Tibial artery (tissue), 4 donors: ENCODE measurements at regions not wholly inside any gene's neighbourhood (a gene's known extent, or its start where the extent isn't known, plus 50 kb on each side); places are given as distances from the start of the nearest gene placed in this dataset.

Experiments used
- DNase-seq, 2 donors: peaks; one replicate each; pipeline ENCODE4 v3.0.0-alpha.2; 2019
- H3K27ac ChIP-seq, 2 donors: fragments of 200-600 bp; sonication (generic) in 1 of 2; 1 replicate in 1 of 2; 2 replicates in 1 of 2; pipeline ENCODE4 v1.5.1; 2018 to 2019; ENCODE audit warnings: mild to moderate bottlenecking in 1 of 2
- H3K27me3 ChIP-seq, 2 donors: fragments of 200-600 bp; sonication (generic) in 1 of 2; one replicate each; pipeline versions ENCODE4 v1.5.1 to v1.6.0; 2016 to 2019
- H3K36me3 ChIP-seq, 3 donors: fragments of 200-600 bp; sonication (generic) in 2 of 3; one replicate each; pipeline ENCODE4 v1.5.1; 2016 to 2019; ENCODE audit warnings: mild to moderate bottlenecking in 2 of 3
- H3K4me1 ChIP-seq, 4 donors: fragments of 200-600 bp; sonication (generic) in 2 of 4; 1 replicate in 3 of 4; 2 replicates in 1 of 4; pipeline ENCODE4 v1.5.1; 2016 to 2019
- H3K4me3 ChIP-seq, 2 donors: fragments of 200-600 bp; sonication (generic) in 1 of 2; 1 replicate in 1 of 2; 2 replicates in 1 of 2; pipeline ENCODE4 v1.5.1; 2018 to 2019; ENCODE audit warnings: mild to moderate bottlenecking in 2 of 2
- H3K9me3 ChIP-seq, 3 donors: fragments of 200-600 bp; sonication (generic) in 1 of 3; one replicate each; pipeline ENCODE4 v1.5.1; 2016 to 2019
- CTCF ChIP-seq, 2 experiments: fragments of 200-600 bp in 1 of 2; fragments of 450-650 bp in 1 of 2; IDR thresholded peaks; one replicate each; pipeline ENCODE4 v1.5.1; 2017 to 2019; ENCODE audit warnings: antibody characterized with exemption in 2 of 2, mild to moderate bottlenecking in 1 of 2, moderate library complexity in 1 of 2
- intact Hi-C: fragments of 100-400 bp; cut with DNase I; formaldehyde crosslinking; loops from one replicate; pipeline ENCODE4 v1.15.0; 2023; ENCODE audit warnings: low total_unique reads

- peak overlapping the region; percentile 77 to 82 for H3K27ac ChIP-seq
- no peak overlapping the region for H3K4me3 ChIP-seq
- TF ChIP-seq CTCF (IDR thresholded peaks at IDR 0.05): no peak
- H3K4me1 ChIP-seq: peaks cover 0 to 44% (median 26%) of the 10 kb centered on the region in 4 donors
- intact Hi-C loops: loop anchor here (10.0 kb wide), 2 partner anchors 445 to 515 kb away; partner anchors contain the start of genes APCDD1 and NAPG
- no peaks in the 10 kb centered on the region for H3K9me3 ChIP-seq
- no peak for DNase-seq
- no peaks in the 10 kb centered on the region for H3K27me3 ChIP-seq
- no peaks in the 10 kb centered on the region for H3K36me3 ChIP-seq
Measured at GRCh38 chr18:10009321-10010144, 95.7 kb downstream of the VAPA start.

GRCh38 chr18:10010611-10011015, 96.8 kb downstream of the VAPA start:
- H3K27me3 ChIP-seq: no peaks in the 10 kb centered on the region
- peak; percentile 79 to 92 for DNase-seq
- H3K4me3 ChIP-seq: no peak overlapping the region
- intact Hi-C loops: loop anchor here (10.0 kb wide), 1 partner anchor 444 kb away; the partner anchor contains the start of gene APCDD1
- H3K27ac ChIP-seq: peak overlapping the region; percentile 77 to 82
- H3K36me3 ChIP-seq: no peaks in the 10 kb centered on the region
- TF ChIP-seq CTCF (IDR thresholded peaks at IDR 0.05): peak in 1 of 2 experiments; percentile 8
- no peaks in the 10 kb centered on the region for H3K9me3 ChIP-seq
- H3K4me1 ChIP-seq: peaks cover 0 to 55% (median 34%) of the 10 kb centered on the region in 4 donors

- H3K4me1 ChIP-seq: peaks cover 0 to 60% (median 38%) of the 10 kb centered on the region in 4 donors
- intact Hi-C loops: loop anchor here (10.0 kb wide), 1 partner anchor 444 kb away; the partner anchor contains the start of gene APCDD1
- no peaks in the 10 kb centered on the region for H3K36me3 ChIP-seq
- H3K27ac ChIP-seq: peak overlapping the region; percentile 77 to 82
- no peak for TF ChIP-seq CTCF (IDR thresholded peaks at IDR 0.05)
- H3K9me3 ChIP-seq: no peaks in the 10 kb centered on the region
- DNase-seq: no peak
- H3K4me3 ChIP-seq: no peak overlapping the region
- H3K27me3 ChIP-seq: no peaks in the 10 kb centered on the region
Measured at GRCh38 chr18:10011061-10011460, 97.2 kb downstream of the VAPA start.

GRCh38 chr18:10011751-10012150, 97.9 kb downstream of the VAPA start:
- TF ChIP-seq CTCF (IDR thresholded peaks at IDR 0.05): no peak
- intact Hi-C loops: loop anchor here (10.0 kb wide), 1 partner anchor 443 kb away; the partner anchor contains the start of gene APCDD1
- no peaks in the 10 kb centered on the region for H3K36me3 ChIP-seq
- H3K4me3 ChIP-seq: no peak overlapping the region
- no peaks in the 10 kb centered on the region for H3K27me3 ChIP-seq
- peak overlapping the region; percentile 77 to 82 for H3K27ac ChIP-seq
- H3K9me3 ChIP-seq: no peaks in the 10 kb centered on the region
- DNase-seq: no peak
- peaks cover 0 to 61% (median 40%) of the 10 kb centered on the region in 4 donors for H3K4me1 ChIP-seq

GRCh38 chr18:10012526-10012925, 98.7 kb downstream of the VAPA start:
- DNase-seq: no peak
- no peaks in the 10 kb centered on the region for H3K36me3 ChIP-seq
- H3K27ac ChIP-seq: peak overlapping the region; percentile 77 to 82
- no peaks in the 10 kb centered on the region for H3K9me3 ChIP-seq
- H3K4me3 ChIP-seq: no peak overlapping the region
- intact Hi-C loops: loop anchor here (10.0 kb wide), 1 partner anchor 442 kb away; the partner anchor contains the start of gene APCDD1
- H3K27me3 ChIP-seq: no peaks in the 10 kb centered on the region
- no peak for TF ChIP-seq CTCF (IDR thresholded peaks at IDR 0.05)
- H3K4me1 ChIP-seq: peaks cover 0 to 64% (median 40%) of the 10 kb centered on the region in 4 donors
